ENCODE measurements at regions not wholly inside any gene's neighbourhood (a gene's known extent, or its start where the extent isn't known, plus 50 kb on each side); places are given as distances from the start of the nearest gene placed in this dataset.

- H3K27ac ChIP-seq = no peak overlapping the region
- TF ChIP-seq CTCF (conservative IDR thresholded peaks at IDR 0.05) = no peak
Observed at GRCh38 chr2:13604951-13605661, 888.4 kb downstream of the TRIB2 start.

GRCh38 chr2:13607139-13607538, 890.4 kb downstream of the TRIB2 start:
- H3K27ac ChIP-seq = no peak overlapping the region
- TF ChIP-seq CTCF (conservative IDR thresholded peaks at IDR 0.05) = no peak
- no peak for TF ChIP-seq ZFX (IDR thresholded peaks at IDR 0.05)

- H3K27ac ChIP-seq = no peak overlapping the region
- TF ChIP-seq ZFX (IDR thresholded peaks at IDR 0.05) = no peak
- no peak for TF ChIP-seq CTCF (conservative IDR thresholded peaks at IDR 0.05)
Observed at GRCh38 chr2:13611939-13612338, 895.2 kb downstream of the TRIB2 start.

GRCh38 chr2:13616059-13616458, 899.3 kb downstream of the TRIB2 start:
- no peak for TF ChIP-seq CTCF (conservative IDR thresholded peaks at IDR 0.05)
- no peak for TF ChIP-seq ZFX (IDR thresholded peaks at IDR 0.05)

GRCh38 chr2:13616616-13617015, 899.9 kb downstream of the TRIB2 start:
- no peak overlapping the region for H3K27ac ChIP-seq
- TF ChIP-seq ZFX (IDR thresholded peaks at IDR 0.05) (no peak), CTCF (conservative IDR thresholded peaks at IDR 0.05) (no peak)

More at GRCh38 chr2:13616059-13616458, 899.3 kb downstream of the TRIB2 start:
- no peak overlapping the region for H3K27ac ChIP-seq

GRCh38 chr2:13628122-13628521, 911.4 kb downstream of the TRIB2 start:
- no peak for TF ChIP-seq CTCF (conservative IDR thresholded peaks at IDR 0.05)
- TF ChIP-seq ZFX (IDR thresholded peaks at IDR 0.05) = no peak

GRCh38 chr2:13638181-13638580, 921.4 kb downstream of the TRIB2 start:
- no peak overlapping the region for H3K27ac ChIP-seq
- TF ChIP-seq ZFX (IDR thresholded peaks at IDR 0.05) (no peak), CTCF (conservative IDR thresholded peaks at IDR 0.05) (no peak)

More at GRCh38 chr2:13628122-13628521, 911.4 kb downstream of the TRIB2 start:
- H3K27ac ChIP-seq = no peak overlapping the region

Measured in C4-2B (cell line).